H1 (cell line): ENCODE measurements at regions not wholly inside any gene's neighbourhood (a gene's known extent, or its start where the extent isn't known, plus 50 kb on each side); places are given as distances from the start of the nearest gene placed in this dataset.

Experiments used
- CBX5 ChIP-seq: fragments of 300-800, 300-1000 bp; sonication (generic); IDR thresholded peaks from 2 replicates; pipeline ENCODE4 v1.7.1; 2016; ENCODE audit warnings: antibody characterized with exemption, low read length, low read depth
- FOSL1 ChIP-seq: IDR thresholded peaks from 2 replicates; pipeline ENCODE4 v1.6.1; 2011; ENCODE audit warnings: mild to moderate bottlenecking, low read depth, low read length, moderate library complexity; ENCODE audit not compliant: insufficient read depth
- GABPA ChIP-seq: IDR thresholded peaks from 2 replicates; pipeline ENCODE4 v1.6.1; 2011; ENCODE audit warnings: mild to moderate bottlenecking, low read length, moderate library complexity, borderline replicate concordance; ENCODE audit not compliant: insufficient read depth

DNA sequence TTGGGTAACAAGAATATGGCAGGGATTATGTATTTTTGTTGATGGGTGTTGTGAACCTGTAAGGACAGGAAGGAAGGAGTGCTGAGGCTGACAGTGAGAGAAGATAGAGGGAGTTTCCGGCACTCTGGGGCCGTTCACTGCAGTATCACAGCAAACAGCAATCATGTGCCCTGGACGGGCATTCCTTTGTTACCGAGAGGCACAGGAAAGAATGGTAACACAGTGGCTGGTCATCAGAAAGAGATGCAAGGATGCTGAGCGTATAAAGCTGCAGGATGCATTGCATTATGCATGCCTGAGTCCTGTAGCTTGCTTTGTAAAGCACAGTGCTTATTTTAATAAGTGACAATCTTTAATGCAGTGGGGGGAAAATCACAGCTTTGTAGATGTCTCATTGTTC lies 286.8 kb downstream of the RPS24 start (continued):
- TF ChIP-seq GABPA (no peak), FOSL1 (no peak), CBX5 (no peak)
